HG03064 (cell line): ENCODE measurements at regions not wholly inside any gene's neighbourhood (a gene's known extent, or its start where the extent isn't known, plus 50 kb on each side); places are given as distances from the start of the nearest gene placed in this dataset.

Experiments used
- ATAC-seq: cut with Tn5 transposase; IDR thresholded peaks from one replicate; pipeline ENCODE4 v1.9.1; 2021; ENCODE audit warnings: low read depth; ENCODE audit not compliant: unreplicated experiment

DNA sequence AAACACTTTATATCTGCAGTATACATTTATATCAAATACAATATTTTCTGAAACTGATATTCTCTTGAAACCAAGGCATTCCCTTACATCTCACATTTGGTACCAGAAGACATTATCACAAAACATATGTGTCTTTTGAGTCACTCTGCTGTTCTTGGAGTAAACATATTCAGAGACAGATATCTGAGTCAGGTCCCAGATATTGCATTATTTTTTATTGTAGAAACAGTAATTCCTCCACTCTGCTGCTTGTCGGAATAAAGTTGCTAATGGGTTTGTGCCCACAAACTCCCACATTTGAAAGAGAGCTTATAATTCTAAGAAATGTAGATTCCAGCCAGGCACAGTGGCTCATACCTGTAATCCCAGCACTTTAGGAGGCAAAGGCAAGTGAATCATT is 261.1 kb upstream of the DAPK1 start:
- ATAC-seq: no peak

- ATAC-seq: no peak
Measured at GRCh38 chr9:87237336-87237735, 260.3 kb upstream of the DAPK1 start.

DNA sequence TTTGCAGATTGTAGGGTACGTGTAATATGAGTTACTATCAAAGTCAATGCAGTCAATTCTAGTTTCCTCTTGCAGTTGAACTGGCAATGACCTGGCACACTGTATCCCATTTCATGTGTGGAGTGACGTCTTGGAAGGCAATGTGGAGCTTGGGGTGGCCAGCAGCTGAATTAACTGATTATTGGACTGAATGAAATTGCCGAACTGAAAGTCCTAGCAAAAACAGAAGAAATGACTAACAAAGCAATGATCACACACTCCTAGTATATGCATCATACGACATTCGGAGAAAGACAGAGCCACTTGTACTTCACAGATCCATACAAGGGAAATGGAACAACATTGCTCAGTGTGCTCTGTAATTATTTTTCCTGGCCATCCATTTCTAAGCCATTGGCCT is 259.1 kb upstream of the DAPK1 start:
- no peak for ATAC-seq

DNA sequence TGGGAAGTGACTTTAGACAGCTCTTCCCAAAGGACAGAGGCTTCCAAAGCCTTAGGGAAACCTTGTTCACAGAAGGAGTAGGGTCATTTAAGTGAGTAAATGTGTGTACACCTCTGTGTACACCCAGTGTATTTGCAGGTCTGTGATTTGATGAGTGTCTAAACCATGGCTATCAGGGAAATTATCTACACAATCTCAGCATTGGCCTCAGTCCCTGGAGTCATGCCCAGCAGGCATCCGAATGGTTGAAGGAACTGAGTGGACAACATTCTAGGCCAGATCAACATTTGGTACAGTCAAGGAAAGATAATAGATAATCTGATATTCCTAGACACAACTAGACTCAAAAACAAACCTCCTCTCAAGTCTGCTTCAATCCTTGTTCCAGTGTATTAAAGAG is 258.4 kb upstream of the DAPK1 start:
- ATAC-seq: no peak

DNA sequence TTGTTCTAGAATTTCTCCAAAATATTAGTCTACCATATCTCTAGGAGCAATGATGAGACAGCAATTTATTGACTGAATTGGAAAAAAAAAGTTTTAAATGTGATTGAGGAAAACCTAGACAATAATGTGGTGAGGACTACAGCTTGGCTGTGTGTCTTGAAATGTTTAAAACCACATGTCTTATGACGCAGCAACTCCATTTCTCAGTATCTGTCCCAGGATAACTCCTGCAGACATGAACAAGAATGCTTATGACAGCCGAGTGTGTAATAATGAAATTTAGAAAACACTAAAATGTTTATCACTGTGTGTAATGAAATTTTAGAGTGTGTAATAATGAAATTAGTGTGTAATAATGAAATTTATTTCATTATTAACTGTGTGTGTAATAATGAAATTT is 254.1 kb upstream of the DAPK1 start:
- no peak for ATAC-seq

GRCh38 chr9:87245271-87245670 is 252.4 kb upstream of the DAPK1 start:
- ATAC-seq: no peak

- ATAC-seq: no peak
Measured at GRCh38 chr9:87247097-87247496, 250.6 kb upstream of the DAPK1 start.

DNA sequence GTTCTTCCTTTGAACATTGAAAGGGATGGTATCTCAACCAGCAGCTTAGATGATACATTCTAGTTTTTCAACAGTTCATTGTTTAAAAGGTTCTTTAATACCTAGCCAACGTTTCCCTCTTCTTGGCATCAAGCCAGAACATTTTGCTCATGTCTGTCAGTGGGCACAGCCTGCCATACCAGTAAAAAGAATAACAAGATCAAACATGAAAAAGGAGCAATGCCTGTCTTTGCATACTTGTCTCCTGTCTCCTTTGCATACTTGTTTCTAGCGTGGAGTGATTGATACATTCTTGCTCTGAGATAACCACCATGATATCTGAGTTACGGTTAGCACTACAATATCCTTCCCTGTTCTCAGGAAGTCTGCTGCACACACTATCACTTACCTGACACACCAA is 248.6 kb upstream of the DAPK1 start:
- no peak for ATAC-seq

DNA sequence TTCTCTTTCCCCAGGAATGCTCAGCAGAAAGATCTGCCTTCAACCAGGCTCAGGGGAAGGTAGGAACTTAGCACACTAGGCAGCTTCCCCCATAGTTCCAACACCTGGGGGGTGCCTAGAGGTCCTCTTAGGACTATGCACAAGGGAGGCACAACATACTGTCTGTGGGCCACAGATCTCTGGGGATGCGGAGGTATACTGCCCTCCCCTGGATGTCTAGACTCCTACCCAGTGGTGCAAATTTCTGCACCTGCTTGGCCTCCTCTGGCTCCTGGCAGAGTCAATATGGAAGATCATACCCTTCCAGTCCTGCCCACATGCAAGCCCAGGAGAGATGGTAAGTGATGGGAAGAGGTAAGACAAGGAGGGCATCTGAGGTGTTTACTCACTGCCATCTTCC is 247.5 kb upstream of the DAPK1 start:
- ATAC-seq: no peak

GRCh38 chr9:87255431-87256155 is 242.1 kb upstream of the DAPK1 start:
- no peak for ATAC-seq

- ATAC-seq: no peak
Measured at GRCh38 chr9:87256973-87257372, 240.7 kb upstream of the DAPK1 start.

GRCh38 chr9:87259543-87260518 is 237.8 kb upstream of the DAPK1 start:
- ATAC-seq: no peak

DNA sequence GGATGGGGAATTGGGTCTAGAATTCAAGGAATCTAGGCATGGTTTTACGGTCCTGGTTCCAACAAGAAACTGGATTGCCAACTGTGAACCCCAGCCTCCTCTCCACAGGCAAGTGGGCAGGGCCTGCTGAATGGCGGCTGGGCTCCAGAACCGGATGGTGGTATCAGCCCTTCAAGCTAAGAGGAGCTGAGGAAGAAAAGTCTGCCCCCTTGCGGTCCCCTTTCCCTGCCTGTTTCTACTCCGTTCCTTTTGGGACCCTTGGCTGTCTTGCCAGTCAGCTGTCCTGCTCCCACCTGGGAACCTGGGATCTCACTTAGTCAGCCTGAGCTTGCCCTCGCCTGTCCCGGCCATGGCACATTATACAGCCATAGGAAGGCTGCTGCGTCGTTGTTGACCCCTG is 234.4 kb upstream of the DAPK1 start:
- no peak for ATAC-seq

DNA sequence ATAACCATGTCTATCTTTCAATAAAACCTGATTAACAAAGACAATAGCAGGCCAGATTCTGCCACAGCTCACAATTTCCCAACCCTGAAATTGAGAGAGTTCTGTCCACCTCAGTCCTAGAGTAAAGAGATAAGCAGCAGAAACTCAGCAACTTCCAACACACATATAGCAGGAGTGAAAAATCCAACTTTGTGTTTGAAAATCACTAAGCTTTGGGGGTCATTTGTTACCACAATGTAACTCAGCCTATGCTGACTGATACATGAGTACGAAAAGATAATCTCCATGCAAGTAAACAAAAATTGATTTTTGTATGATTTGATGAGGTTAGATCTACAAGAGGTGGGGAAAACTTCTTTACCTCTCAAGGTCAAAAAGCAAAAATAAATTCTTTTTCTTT is 231.0 kb upstream of the DAPK1 start:
- ATAC-seq: no peak

- ATAC-seq: no peak
Measured at GRCh38 chr9:87267251-87268070, 230.2 kb upstream of the DAPK1 start.

GRCh38 chr9:87269296-87270176 is 228.1 kb upstream of the DAPK1 start:
- ATAC-seq: no peak

DNA sequence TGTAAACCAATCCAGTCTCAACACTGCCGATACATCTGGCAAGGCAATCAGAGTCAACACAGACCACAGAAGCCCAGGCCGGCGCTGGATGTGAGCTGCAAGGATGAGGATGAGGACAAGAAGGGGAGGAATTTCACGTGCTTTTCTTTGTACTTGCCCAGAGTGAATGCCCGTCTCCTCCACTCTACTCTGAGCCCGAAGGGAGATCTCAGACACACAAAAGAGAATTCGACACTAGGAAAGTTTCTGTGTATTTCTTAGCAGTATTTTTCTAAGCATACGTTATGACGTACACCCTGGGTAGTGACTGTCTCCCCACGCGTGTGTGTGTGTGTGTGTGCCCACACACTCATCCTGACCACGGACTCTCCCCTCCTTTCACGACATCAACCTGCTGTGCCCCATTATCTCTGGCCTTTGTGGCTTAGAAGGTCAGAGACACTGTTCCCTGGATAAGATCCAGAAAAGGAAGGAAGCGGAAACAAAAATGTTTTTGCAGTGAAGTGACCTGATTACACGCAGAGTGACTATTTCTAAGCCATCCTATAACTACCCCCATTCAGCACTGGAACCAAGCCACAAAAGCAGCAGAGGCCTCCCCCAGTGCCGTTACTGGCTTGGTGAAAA is 227.3 kb upstream of the DAPK1 start:
- ATAC-seq: no peak

- no peak for ATAC-seq
Measured at GRCh38 chr9:87270848-87271234, 226.8 kb upstream of the DAPK1 start.

DNA sequence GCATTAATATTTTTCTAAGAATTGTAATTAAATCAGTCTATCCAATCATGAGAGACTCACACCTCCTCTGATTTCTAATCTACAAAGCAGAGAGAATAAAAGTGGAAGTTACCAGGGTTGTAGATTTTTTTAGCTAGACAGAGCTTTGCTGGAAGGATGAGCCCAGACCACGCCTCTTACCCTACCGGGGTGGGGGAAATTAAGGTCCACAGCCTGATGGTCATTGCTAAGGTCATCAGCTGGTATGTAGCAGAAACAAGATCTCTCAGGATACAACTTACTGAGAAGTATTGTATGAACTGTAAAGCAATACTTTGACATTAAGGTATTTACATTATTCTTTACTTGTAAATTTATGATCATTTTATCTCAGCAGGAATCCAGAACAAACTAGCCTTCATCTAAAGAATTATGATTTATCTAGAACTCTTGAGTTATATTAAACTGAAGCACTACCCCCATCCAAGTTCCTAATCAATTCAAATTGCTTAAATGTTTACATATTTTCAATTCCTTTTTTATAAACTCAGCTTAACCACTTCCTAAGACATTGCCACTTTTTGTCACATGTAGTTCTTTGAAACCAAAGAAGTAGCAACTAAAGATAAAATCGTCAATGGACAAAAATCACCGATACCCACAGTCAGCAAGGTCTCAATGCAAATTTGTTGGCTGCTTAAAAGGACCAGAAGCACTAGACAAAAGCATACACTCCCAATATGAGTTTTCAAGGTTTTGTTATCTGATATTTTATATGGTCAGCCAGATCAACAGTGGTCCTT is 225.8 kb upstream of the DAPK1 start:
- ATAC-seq: no peak
